Nephron (organoid): ENCODE measurements at regions not wholly inside any gene's neighbourhood (a gene's known extent, or its start where the extent isn't known, plus 50 kb on each side); places are given as distances from the start of the nearest gene placed in this dataset.
A peak's percentile ranks its signal among the peaks of the same experiment; 100 is the strongest.

ENCODE experiments used
- H3K27ac Mint-ChIP-seq, 3 experiments: 2 replicates each; pipeline ENCODE4 v1.8.0; 2020; ENCODE audit warnings: mixed read lengths in 3 of 3, mild to moderate bottlenecking in 2 of 3, moderate library complexity in 1 of 3
- H3K27me3 Mint-ChIP-seq: 2 replicates; pipeline ENCODE4 v1.8.0; 2021; ENCODE audit warnings: low read depth, mild to moderate bottlenecking, moderate library complexity, mixed read lengths
- H3K36me3 Mint-ChIP-seq: 2 replicates; pipeline ENCODE4 v1.8.0; 2020; ENCODE audit warnings: low read depth, mixed read lengths
- H3K4me1 Mint-ChIP-seq: 2 replicates; pipeline ENCODE4 v1.8.0; 2020; ENCODE audit warnings: mixed read lengths
- H3K4me3 Mint-ChIP-seq, 3 experiments: 2 replicates each; pipeline ENCODE4 v1.8.0; 2020; ENCODE audit warnings: mild to moderate bottlenecking in 3 of 3, mixed read lengths in 3 of 3, moderate library complexity in 2 of 3
- H3K9me3 Mint-ChIP-seq: 2 replicates; pipeline ENCODE4 v1.8.0; 2020; ENCODE audit warnings: mixed read lengths
- TF ChIP-seq, protein P1 (sequence below), 3 experiments: fragments of 200-600 bp; sonication (generic); IDR thresholded peaks; one replicate each; pipeline ENCODE4 v1.5.0; 2021; ENCODE audit warnings: antibody characterized with exemption in 3 of 3; ENCODE audit not compliant: unreplicated experiment in 3 of 3

DNA sequence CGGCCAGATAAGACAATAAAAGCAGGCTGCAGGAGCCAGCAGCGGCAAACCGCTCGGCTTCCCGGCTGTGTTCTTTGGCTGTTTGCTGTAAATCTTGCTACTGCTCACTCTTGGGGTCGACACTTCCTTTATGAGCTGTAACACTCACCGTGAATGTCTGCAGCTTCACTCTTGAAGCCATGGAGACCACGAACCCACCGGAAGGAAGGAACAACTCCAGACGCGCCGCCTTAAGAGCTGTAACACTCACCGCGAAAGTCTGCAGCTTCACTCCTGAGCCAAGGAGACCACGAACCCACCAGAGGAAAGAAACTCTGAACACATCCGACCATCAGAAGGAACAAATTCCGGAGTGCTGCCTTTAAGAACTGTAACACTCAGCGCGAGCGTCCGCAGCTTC, 451.7 kb downstream of the AGTPBP1 start:
- Mint-ChIP-seq H3K4me3 (no peak overlapping the region), H3K27ac (no peak overlapping the region), H3K27me3 (peaks cover 4% of the 10 kb centered on the region), H3K36me3 (peaks cover 5% of the 10 kb centered on the region), H3K4me1 (peaks cover 10% of the 10 kb centered on the region), H3K9me3 (peaks cover 7% of the 10 kb centered on the region)
- TF ChIP-seq, protein P1, sequence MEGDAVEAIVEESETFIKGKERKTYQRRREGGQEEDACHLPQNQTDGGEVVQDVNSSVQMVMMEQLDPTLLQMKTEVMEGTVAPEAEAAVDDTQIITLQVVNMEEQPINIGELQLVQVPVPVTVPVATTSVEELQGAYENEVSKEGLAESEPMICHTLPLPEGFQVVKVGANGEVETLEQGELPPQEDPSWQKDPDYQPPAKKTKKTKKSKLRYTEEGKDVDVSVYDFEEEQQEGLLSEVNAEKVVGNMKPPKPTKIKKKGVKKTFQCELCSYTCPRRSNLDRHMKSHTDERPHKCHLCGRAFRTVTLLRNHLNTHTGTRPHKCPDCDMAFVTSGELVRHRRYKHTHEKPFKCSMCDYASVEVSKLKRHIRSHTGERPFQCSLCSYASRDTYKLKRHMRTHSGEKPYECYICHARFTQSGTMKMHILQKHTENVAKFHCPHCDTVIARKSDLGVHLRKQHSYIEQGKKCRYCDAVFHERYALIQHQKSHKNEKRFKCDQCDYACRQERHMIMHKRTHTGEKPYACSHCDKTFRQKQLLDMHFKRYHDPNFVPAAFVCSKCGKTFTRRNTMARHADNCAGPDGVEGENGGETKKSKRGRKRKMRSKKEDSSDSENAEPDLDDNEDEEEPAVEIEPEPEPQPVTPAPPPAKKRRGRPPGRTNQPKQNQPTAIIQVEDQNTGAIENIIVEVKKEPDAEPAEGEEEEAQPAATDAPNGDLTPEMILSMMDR (IDR thresholded peaks at IDR 0.05; ENCODE audit: unreplicated experiment in 3 of 3): no peak

DNA sequence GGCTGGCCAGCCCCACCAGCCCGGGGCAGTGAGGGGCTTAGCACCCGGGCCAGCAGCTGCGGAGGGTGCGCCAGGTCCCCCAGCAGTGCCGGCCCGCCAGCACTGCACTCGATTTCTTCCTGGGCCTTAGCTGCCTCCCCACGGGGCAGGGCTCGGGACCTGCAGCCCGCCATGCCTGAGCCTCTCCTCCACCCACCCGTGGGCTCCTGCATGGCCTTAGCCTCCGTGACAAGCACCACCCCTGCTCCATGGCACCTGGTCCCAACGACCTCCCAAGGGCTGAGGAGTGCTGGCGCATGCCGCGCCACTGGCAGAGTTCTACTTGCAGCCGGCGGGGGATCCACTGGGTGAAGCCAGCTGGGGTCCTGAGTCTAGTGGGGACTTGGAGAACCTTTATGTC, 452.6 kb downstream of the AGTPBP1 start:
- Mint-ChIP-seq H3K9me3 (peaks cover 7% of the 10 kb centered on the region), H3K36me3 (peaks cover 5% of the 10 kb centered on the region), H3K27me3 (no peaks in the 10 kb centered on the region), H3K27ac (no peak overlapping the region), H3K4me3 (no peak overlapping the region), H3K4me1 (peaks cover 10% of the 10 kb centered on the region)
- TF ChIP-seq, protein P1 (IDR thresholded peaks at IDR 0.05; ENCODE audit: unreplicated experiment in 3 of 3): no peak

DNA sequence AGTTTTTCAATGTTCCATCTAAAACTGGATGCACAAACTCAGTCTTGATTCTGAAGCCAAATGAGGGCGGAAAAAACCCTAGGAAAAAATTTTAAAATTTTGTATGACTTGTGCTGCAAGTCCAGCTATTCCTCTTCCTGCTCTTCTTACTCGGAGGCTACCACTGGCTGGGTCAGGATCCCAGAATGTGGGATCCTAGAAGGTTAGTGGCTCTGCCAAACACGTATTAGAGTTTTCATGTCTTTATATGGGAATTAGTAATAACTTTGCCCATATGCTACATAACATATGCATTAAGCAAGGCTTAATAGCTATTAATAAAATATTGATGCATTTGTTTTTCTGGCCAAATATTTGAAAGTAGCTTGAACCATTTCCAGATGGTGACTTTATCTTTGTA, 458.3 kb downstream of the AGTPBP1 start:
- Mint-ChIP-seq H3K4me1 (no peaks in the 10 kb centered on the region), H3K4me3 (no peak overlapping the region), H3K27ac (no peak overlapping the region), H3K9me3 (peaks cover 8% of the 10 kb centered on the region), H3K36me3 (peaks cover 4% of the 10 kb centered on the region), H3K27me3 (no peaks in the 10 kb centered on the region)
- TF ChIP-seq, protein P1 (IDR thresholded peaks at IDR 0.05; ENCODE audit: unreplicated experiment in 3 of 3): no peak

GRCh38 chr9:85278769-85279168, 463.0 kb downstream of the AGTPBP1 start:
- TF ChIP-seq, protein P1 (IDR thresholded peaks at IDR 0.05; ENCODE audit: unreplicated experiment in 3 of 3): no peak
- Mint-ChIP-seq H3K36me3 (no peaks in the 10 kb centered on the region), H3K27me3 (no peaks in the 10 kb centered on the region), H3K4me1 (peaks cover 37% of the 10 kb centered on the region), H3K9me3 (peaks cover 2% of the 10 kb centered on the region), H3K27ac (no peak overlapping the region), H3K4me3 (no peak overlapping the region)

DNA sequence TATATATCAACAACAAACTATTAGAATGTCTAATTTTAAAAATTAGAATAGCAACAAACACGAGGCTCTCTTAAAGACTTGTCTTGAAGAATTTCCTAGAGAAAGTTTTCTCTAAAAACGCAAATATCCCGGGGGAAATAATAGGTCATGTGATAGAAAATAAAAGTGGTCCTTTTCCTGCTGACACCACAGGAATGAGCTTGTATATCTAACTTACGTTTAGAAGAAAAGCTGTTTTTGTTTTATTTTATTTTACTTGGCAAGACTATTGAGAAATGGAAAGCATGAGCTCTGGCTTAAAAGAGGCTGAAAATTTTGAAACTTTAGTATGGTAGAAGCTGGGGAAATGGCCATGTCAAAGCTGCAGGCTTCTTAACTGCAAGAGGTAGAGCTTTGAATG, 465.0 kb downstream of the AGTPBP1 start:
- TF ChIP-seq, protein P1 (IDR thresholded peaks at IDR 0.05; ENCODE audit: unreplicated experiment in 3 of 3): no peak
- Mint-ChIP-seq H3K36me3 (no peaks in the 10 kb centered on the region), H3K9me3 (peaks cover 2% of the 10 kb centered on the region), H3K27ac (peak overlapping the region; percentile 68 to 92 (median 78)), H3K4me3 (peak overlapping the region in 1 of 3 experiments; percentile 11), H3K27me3 (no peaks in the 10 kb centered on the region), H3K4me1 (peaks cover 41% of the 10 kb centered on the region)

DNA sequence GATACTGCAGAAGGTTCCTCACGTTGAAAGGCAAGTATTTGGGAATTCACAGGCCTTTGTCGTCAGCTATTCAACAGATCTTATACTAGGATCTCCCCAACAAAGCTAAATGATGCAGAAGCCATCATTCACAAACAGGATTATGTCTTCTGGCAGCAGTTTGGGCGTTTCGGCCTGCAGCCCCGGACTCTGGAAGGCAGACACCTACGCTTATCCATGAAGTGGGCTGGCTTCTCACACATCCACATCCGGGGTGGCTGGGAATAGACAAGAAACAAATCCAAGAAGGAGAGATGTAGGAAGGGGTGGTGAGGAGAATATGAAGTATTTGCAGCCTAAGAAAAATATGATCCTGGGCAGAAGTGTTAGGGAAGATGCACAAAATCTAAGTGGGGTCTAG, 471.9 kb downstream of the AGTPBP1 start:
- peak overlapping the region in 1 of 3 experiments; percentile 23 for H3K27ac Mint-ChIP-seq

More for the DNA sequence above, 471.9 kb downstream of the AGTPBP1 start:
- Mint-ChIP-seq H3K27me3 (no peaks in the 10 kb centered on the region), H3K4me3 (no peak overlapping the region), H3K36me3 (no peaks in the 10 kb centered on the region), H3K9me3 (no peaks in the 10 kb centered on the region), H3K4me1 (peaks cover 37% of the 10 kb centered on the region)
- TF ChIP-seq, protein P1 (IDR thresholded peaks at IDR 0.05; ENCODE audit: unreplicated experiment in 3 of 3): no peak
